ENCODE measurements at regions not wholly inside any gene's neighbourhood (a gene's known extent, or its start where the extent isn't known, plus 50 kb on each side); places are given as distances from the start of the nearest gene placed in this dataset.
A peak's percentile ranks its signal among the peaks of the same experiment; 100 is the strongest.

DNA sequence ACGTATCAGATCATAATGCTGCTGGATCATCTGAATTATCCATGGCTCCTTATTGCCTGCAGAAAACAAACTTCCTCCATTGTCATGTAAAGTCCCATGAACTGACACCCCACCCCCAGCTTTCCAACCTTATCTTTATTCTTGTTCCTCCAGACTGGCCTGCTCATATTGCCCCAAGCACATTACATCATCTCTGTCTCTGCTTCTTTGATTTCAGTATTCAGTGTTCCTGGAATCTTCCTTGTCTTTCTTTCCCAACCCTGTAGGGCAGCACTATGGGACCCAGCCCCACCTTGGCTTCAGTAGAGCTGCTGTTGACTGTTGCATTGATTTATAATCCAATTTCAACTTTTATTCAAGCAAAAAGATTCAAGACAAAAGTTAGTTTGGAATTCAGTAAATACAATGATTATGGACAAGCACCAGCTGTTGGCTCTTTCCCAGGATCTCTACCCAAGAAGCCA lies 187.5 kb upstream of the ECI2 start (continued):
- TF ChIP-seq, protein P1, sequence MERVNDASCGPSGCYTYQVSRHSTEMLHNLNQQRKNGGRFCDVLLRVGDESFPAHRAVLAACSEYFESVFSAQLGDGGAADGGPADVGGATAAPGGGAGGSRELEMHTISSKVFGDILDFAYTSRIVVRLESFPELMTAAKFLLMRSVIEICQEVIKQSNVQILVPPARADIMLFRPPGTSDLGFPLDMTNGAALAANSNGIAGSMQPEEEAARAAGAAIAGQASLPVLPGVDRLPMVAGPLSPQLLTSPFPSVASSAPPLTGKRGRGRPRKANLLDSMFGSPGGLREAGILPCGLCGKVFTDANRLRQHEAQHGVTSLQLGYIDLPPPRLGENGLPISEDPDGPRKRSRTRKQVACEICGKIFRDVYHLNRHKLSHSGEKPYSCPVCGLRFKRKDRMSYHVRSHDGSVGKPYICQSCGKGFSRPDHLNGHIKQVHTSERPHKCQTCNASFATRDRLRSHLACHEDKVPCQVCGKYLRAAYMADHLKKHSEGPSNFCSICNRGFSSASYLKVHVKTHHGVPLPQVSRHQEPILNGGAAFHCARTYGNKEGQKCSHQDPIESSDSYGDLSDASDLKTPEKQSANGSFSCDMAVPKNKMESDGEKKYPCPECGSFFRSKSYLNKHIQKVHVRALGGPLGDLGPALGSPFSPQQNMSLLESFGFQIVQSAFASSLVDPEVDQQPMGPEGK (CRISPR knock-in tag; IDR thresholded peaks at IDR 0.05; ENCODE audit: borderline replicate concordance), result no peak
- TF ChIP-seq RNF2 (IDR thresholded peaks at IDR 0.05) (peak; percentile 67; the same call in 1 of the 2 replicates), KHSRP (IDR thresholded peaks at IDR 0.05) (no peak), KAT8 (IDR thresholded peaks at IDR 0.05; ENCODE audit: low read depth) (no peak), TFAM (CRISPR knock-in tag; conservative IDR thresholded peaks at IDR 0.05) (no peak), HDAC6 (IDR thresholded peaks at IDR 0.05; ENCODE audit: low read depth, low read length) (no peak), HMG20B (CRISPR knock-in tag; IDR thresholded peaks at IDR 0.05) (no peak), ADNP (tag; IDR thresholded peaks at IDR 0.05) (no peak), TEAD1 (CRISPR knock-in tag; IDR thresholded peaks at IDR 0.05) (no peak), ZZZ3 (IDR thresholded peaks at IDR 0.05) (no peak), HOXB6 (CRISPR knock-in tag; IDR thresholded peaks at IDR 0.05; ENCODE audit: borderline replicate concordance) (no peak), ZNF253 (CRISPR knock-in tag; conservative IDR thresholded peaks at IDR 0.05) (no peak), ZNF212 (CRISPR knock-in tag; IDR thresholded peaks at IDR 0.05) (no peak), MEIS2 (IDR thresholded peaks at IDR 0.05; ENCODE audit: partially characterized antibody) (peak; percentile 44), MTA1 (IDR thresholded peaks at IDR 0.05; ENCODE audit: borderline replicate concordance) (peak; percentile 79; the same call in 1 of the 2 replicates), HIVEP1 (CRISPR knock-in tag; IDR thresholded peaks at IDR 0.05) (0 out of 2 replicates have a peak, but pooled peaks have one; percentile 8), ZNF217 (CRISPR knock-in tag; IDR thresholded peaks at IDR 0.05) (no peak), NFATC3 (IDR thresholded peaks at IDR 0.05) (no peak), ZC3H4 (CRISPR knock-in tag; IDR thresholded peaks at IDR 0.05; ENCODE audit: borderline replicate concordance) (no peak), LCOR (CRISPR knock-in tag; IDR thresholded peaks at IDR 0.05) (no peak), CHD2 (IDR thresholded peaks at IDR 0.05; ENCODE audit: low read depth, low read length) (no peak), ZNF778 (CRISPR knock-in tag; IDR thresholded peaks at IDR 0.05) (no peak), PTTG1 (tag; IDR thresholded peaks at IDR 0.05; ENCODE audit: low read depth) (no peak), NUFIP1 (IDR thresholded peaks at IDR 0.05; ENCODE audit: partially characterized antibody) (no peak)
- TF ChIP-seq, protein P2, sequence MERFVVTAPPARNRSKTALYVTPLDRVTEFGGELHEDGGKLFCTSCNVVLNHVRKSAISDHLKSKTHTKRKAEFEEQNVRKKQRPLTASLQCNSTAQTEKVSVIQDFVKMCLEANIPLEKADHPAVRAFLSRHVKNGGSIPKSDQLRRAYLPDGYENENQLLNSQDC (CRISPR knock-in tag; IDR thresholded peaks at IDR 0.05), result no peak
- TF ChIP-seq, protein P3, sequence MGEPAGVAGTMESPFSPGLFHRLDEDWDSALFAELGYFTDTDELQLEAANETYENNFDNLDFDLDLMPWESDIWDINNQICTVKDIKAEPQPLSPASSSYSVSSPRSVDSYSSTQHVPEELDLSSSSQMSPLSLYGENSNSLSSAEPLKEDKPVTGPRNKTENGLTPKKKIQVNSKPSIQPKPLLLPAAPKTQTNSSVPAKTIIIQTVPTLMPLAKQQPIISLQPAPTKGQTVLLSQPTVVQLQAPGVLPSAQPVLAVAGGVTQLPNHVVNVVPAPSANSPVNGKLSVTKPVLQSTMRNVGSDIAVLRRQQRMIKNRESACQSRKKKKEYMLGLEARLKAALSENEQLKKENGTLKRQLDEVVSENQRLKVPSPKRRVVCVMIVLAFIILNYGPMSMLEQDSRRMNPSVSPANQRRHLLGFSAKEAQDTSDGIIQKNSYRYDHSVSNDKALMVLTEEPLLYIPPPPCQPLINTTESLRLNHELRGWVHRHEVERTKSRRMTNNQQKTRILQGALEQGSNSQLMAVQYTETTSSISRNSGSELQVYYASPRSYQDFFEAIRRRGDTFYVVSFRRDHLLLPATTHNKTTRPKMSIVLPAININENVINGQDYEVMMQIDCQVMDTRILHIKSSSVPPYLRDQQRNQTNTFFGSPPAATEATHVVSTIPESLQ (CRISPR knock-in tag; IDR thresholded peaks at IDR 0.05), result no peak
- TF ChIP-seq, protein P4, sequence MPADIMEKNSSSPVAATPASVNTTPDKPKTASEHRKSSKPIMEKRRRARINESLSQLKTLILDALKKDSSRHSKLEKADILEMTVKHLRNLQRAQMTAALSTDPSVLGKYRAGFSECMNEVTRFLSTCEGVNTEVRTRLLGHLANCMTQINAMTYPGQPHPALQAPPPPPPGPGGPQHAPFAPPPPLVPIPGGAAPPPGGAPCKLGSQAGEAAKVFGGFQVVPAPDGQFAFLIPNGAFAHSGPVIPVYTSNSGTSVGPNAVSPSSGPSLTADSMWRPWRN (IDR thresholded peaks at IDR 0.05; ENCODE audit: low read depth), result peak; percentile 14; the same call in 1 of the 2 replicates
- TF ChIP-seq, protein P5, sequence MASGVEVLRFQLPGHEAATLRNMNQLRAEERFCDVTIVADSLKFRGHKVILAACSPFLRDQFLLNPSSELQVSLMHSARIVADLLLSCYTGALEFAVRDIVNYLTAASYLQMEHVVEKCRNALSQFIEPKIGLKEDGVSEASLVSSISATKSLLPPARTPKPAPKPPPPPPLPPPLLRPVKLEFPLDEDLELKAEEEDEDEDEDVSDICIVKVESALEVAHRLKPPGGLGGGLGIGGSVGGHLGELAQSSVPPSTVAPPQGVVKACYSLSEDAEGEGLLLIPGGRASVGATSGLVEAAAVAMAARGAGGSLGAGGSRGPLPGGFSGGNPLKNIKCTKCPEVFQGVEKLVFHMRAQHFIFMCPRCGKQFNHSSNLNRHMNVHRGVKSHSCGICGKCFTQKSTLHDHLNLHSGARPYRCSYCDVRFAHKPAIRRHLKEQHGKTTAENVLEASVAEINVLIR (CRISPR knock-in tag; IDR thresholded peaks at IDR 0.05), result no peak

Data from K562 (cell line).